ENCODE measurements at regions not wholly inside any gene's neighbourhood (a gene's known extent, or its start where the extent isn't known, plus 50 kb on each side); places are given as distances from the start of the nearest gene placed in this dataset.

DNA sequence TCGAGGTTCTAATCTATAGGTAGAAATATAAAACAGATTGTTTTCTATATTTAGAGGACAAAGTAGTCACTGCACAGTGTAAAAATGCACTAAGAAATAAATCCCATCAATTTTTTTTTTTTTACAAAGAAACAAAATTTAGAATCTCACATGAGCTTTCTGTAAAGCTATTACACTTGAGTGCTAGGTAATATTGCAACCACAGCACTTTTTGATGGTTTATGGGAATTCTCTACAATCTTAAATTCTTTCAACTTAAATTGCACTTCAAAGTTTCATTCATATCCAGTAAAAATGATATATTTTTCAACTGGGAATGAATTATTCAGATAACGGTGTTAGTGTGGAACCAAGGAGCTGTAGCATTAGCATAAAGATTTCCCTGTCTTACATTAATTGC, 1035.4 kb downstream of the SQOR start:
- no peaks in the 10 kb centered on the region for H3K4me1 Mint-ChIP-seq (ENCODE audit: low read depth)
- H3K9me3 Mint-ChIP-seq = peaks cover 12% of the 10 kb centered on the region
- ATAC-seq = no peak
- no peak overlapping the region for H3K4me3 Mint-ChIP-seq
- no peaks in the 10 kb centered on the region for H3K27me3 Mint-ChIP-seq (ENCODE audit: low read depth)
- no peaks in the 10 kb centered on the region for H3K36me3 Mint-ChIP-seq (ENCODE audit: insufficient read depth)
- DNase-seq = no peak

DNA sequence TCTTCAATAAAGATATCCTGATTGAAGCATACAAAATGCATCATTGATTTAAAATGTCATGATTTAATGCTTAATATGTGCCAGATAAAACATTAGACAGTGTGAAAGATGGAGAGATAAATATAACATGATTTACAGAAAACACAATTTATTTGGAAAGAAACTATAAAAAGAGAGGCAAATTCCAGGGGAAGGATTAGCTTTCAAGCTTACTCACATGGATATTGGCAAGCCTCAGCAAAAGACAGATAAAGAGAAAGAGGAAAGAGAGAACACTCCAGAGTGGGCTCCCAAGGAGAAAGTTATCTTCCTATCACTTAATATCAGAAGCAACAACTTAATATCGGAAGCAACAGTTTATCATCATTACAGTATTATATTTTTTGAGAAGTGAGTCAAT, 1036.5 kb downstream of the SQOR start:
- ATAC-seq (no peak), DNase-seq (no peak)
- Mint-ChIP-seq H3K9me3 (peaks cover 12% of the 10 kb centered on the region), H3K36me3 (ENCODE audit: insufficient read depth) (no peaks in the 10 kb centered on the region), H3K4me1 (ENCODE audit: low read depth) (no peaks in the 10 kb centered on the region), H3K27me3 (ENCODE audit: low read depth) (no peaks in the 10 kb centered on the region), H3K4me3 (no peak overlapping the region)

- no peaks in the 10 kb centered on the region for H3K27me3 Mint-ChIP-seq (ENCODE audit: low read depth)
- ATAC-seq (no peak), DNase-seq (no peak)
- no peaks in the 10 kb centered on the region for H3K4me1 Mint-ChIP-seq (ENCODE audit: low read depth)
- no peaks in the 10 kb centered on the region for H3K36me3 Mint-ChIP-seq (ENCODE audit: insufficient read depth)
- no peak overlapping the region for H3K4me3 Mint-ChIP-seq
- peaks cover 12% of the 10 kb centered on the region for H3K9me3 Mint-ChIP-seq
Observed at GRCh38 chr15:46672041-46672440, 1037.2 kb downstream of the SQOR start.

GRCh38 chr15:46676233-46677206, 1040.8 kb upstream of the SEMA6D start:
- DNase-seq (no peak), ATAC-seq (no peak)
- Mint-ChIP-seq H3K9me3 (no peaks in the 10 kb centered on the region), H3K36me3 (ENCODE audit: insufficient read depth) (no peaks in the 10 kb centered on the region), H3K4me1 (ENCODE audit: low read depth) (no peaks in the 10 kb centered on the region), H3K27me3 (ENCODE audit: low read depth) (no peaks in the 10 kb centered on the region), H3K4me3 (no peak overlapping the region)

DNA sequence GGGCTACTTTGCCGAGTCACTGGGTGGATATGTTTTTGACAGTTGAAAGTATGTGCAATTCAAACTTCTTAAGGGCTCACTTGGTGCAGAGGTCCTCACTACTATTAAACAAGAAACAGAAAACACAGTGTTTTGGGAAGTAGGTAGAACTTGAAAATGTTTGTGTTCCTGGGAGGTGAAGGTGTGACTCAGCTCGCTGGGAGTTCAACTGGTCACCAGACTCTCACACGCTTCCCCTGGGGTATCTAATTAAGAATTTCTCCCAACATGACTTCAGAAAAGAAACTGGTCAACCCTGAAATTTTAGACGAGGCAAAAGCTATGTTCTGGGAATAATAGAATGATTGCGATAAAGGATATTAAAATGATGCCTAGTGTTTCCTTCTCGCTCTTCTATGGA, 1039.8 kb upstream of the SEMA6D start:
- no peaks in the 10 kb centered on the region for H3K4me1 Mint-ChIP-seq (ENCODE audit: low read depth)
- no peak for DNase-seq

GRCh38 chr15:46681901-46682300, 1035.4 kb upstream of the SEMA6D start:
- DNase-seq (no peak), ATAC-seq (no peak)
- Mint-ChIP-seq H3K4me1 (ENCODE audit: low read depth) (no peaks in the 10 kb centered on the region), H3K27me3 (ENCODE audit: low read depth) (no peaks in the 10 kb centered on the region), H3K36me3 (ENCODE audit: insufficient read depth) (no peaks in the 10 kb centered on the region), H3K9me3 (peaks cover 4% of the 10 kb centered on the region), H3K4me3 (no peak overlapping the region)

More for the DNA sequence above, 1039.8 kb upstream of the SEMA6D start:
- ATAC-seq = no peak
- Mint-ChIP-seq H3K27me3 (ENCODE audit: low read depth) (no peaks in the 10 kb centered on the region), H3K36me3 (ENCODE audit: insufficient read depth) (no peaks in the 10 kb centered on the region), H3K4me3 (no peak overlapping the region), H3K9me3 (no peaks in the 10 kb centered on the region)

GRCh38 chr15:46682969-46683791, 1034.1 kb upstream of the SEMA6D start:
- H3K27me3 Mint-ChIP-seq (ENCODE audit: low read depth) = no peaks in the 10 kb centered on the region
- DNase-seq (no peak), ATAC-seq (no peak)
- no peaks in the 10 kb centered on the region for H3K36me3 Mint-ChIP-seq (ENCODE audit: insufficient read depth)
- H3K4me3 Mint-ChIP-seq = no peak overlapping the region
- H3K9me3 Mint-ChIP-seq = peaks cover 5% of the 10 kb centered on the region
- H3K4me1 Mint-ChIP-seq (ENCODE audit: low read depth) = no peaks in the 10 kb centered on the region

DNA sequence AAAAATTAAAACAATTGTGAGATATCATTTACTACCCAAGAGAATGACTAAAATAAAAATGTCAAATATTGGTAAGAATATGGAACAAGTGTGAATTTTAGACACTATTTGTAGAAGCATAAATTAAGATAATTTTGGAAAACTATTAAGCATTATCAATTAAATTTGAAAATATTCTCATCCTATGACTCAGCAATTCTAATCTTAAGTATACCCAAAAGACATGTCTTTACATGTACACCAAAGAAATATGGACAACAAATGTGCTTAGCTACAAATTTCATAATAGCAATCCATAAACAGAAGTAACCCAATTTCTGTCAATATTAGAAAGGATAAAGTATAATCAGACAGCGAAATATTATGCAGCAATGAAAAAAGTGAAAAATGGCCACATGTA, 1032.2 kb upstream of the SEMA6D start:
- H3K4me3 Mint-ChIP-seq = no peak overlapping the region
- peaks cover 7% of the 10 kb centered on the region for H3K9me3 Mint-ChIP-seq
- no peaks in the 10 kb centered on the region for H3K27me3 Mint-ChIP-seq (ENCODE audit: low read depth)
- H3K36me3 Mint-ChIP-seq (ENCODE audit: insufficient read depth) = no peaks in the 10 kb centered on the region
- ATAC-seq = no peak
- H3K4me1 Mint-ChIP-seq (ENCODE audit: low read depth) = no peaks in the 10 kb centered on the region
- no peak for DNase-seq

DNA sequence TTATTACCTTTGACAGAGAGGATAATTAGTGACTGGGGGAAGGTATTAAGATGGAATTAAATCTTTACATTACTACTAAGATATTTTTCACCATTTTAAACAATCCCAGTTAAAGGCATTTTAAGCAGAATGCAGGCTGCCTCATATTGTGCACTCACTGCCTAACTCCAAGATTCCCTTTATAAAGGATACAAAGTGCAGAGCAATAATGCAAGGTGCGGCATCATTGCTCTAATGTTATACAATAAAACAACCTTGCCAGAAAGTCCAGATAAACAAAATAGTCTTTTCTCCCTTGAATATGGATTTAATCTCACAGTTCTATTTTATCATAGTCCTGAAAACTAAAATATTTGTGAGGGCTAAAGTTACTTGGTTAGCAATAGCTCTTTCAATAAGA, 1031.6 kb upstream of the SEMA6D start:
- ATAC-seq (no peak), DNase-seq (no peak)
- no peaks in the 10 kb centered on the region for H3K4me1 Mint-ChIP-seq (ENCODE audit: low read depth)
- no peaks in the 10 kb centered on the region for H3K27me3 Mint-ChIP-seq (ENCODE audit: low read depth)
- peaks cover 7% of the 10 kb centered on the region for H3K9me3 Mint-ChIP-seq
- no peaks in the 10 kb centered on the region for H3K36me3 Mint-ChIP-seq (ENCODE audit: insufficient read depth)
- no peak overlapping the region for H3K4me3 Mint-ChIP-seq

GRCh38 chr15:46696281-46696680, 1021.0 kb upstream of the SEMA6D start:
- Mint-ChIP-seq H3K4me3 (no peak overlapping the region), H3K36me3 (ENCODE audit: insufficient read depth) (no peaks in the 10 kb centered on the region), H3K4me1 (ENCODE audit: low read depth) (no peaks in the 10 kb centered on the region), H3K9me3 (peaks cover 10% of the 10 kb centered on the region), H3K27me3 (ENCODE audit: low read depth) (no peaks in the 10 kb centered on the region)
- DNase-seq (no peak), ATAC-seq (no peak)

DNA sequence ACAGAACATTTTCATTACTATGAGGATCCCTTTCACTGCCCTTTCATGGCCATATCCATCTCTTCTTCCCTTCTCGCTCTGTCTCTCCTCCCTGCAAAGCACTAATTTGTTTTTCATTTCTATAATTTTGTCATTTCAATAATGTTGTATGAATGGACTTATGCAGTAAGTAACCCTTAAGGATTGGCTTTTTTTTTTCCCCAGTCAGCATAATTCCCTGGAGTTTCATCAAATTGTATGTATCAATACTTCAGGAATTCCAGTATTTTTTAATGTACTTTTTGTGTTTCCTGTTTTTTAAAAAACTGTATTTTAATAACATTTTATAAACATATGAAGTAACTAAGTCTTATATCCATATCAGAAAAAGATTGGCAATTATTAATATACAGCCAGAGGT, 1016.0 kb upstream of the SEMA6D start:
- H3K27me3 Mint-ChIP-seq (ENCODE audit: low read depth) = no peaks in the 10 kb centered on the region
- peaks cover 7% of the 10 kb centered on the region for H3K9me3 Mint-ChIP-seq
- no peaks in the 10 kb centered on the region for H3K36me3 Mint-ChIP-seq (ENCODE audit: insufficient read depth)
- H3K4me1 Mint-ChIP-seq (ENCODE audit: low read depth) = no peaks in the 10 kb centered on the region
- DNase-seq = no peak
- no peak for ATAC-seq
- H3K4me3 Mint-ChIP-seq = no peak overlapping the region

GRCh38 chr15:46701896-46702295, 1015.4 kb upstream of the SEMA6D start:
- Mint-ChIP-seq H3K36me3 (ENCODE audit: insufficient read depth) (no peaks in the 10 kb centered on the region), H3K4me3 (no peak overlapping the region), H3K4me1 (ENCODE audit: low read depth) (no peaks in the 10 kb centered on the region), H3K9me3 (peaks cover 10% of the 10 kb centered on the region), H3K27me3 (ENCODE audit: low read depth) (no peaks in the 10 kb centered on the region)
- DNase-seq (no peak), ATAC-seq (no peak)

GRCh38 chr15:46703020-46703861, 1014.1 kb upstream of the SEMA6D start:
- no peak for ATAC-seq
- H3K4me3 Mint-ChIP-seq = no peak overlapping the region
- H3K9me3 Mint-ChIP-seq = peaks cover 15% of the 10 kb centered on the region
- no peaks in the 10 kb centered on the region for H3K27me3 Mint-ChIP-seq (ENCODE audit: low read depth)
- DNase-seq = no peak
- no peaks in the 10 kb centered on the region for H3K4me1 Mint-ChIP-seq (ENCODE audit: low read depth)
- no peaks in the 10 kb centered on the region for H3K36me3 Mint-ChIP-seq (ENCODE audit: insufficient read depth)

Data from activated T-cell treated with anti-CD3 and anti-CD28 coated beads, Interleukin-2, amount 50 U/mL, for 4 hours (primary cell).